ENCODE measurements at regions not wholly inside any gene's neighbourhood (a gene's known extent, or its start where the extent isn't known, plus 50 kb on each side); places are given as distances from the start of the nearest gene placed in this dataset.

- TF ChIP-seq, protein P1, sequence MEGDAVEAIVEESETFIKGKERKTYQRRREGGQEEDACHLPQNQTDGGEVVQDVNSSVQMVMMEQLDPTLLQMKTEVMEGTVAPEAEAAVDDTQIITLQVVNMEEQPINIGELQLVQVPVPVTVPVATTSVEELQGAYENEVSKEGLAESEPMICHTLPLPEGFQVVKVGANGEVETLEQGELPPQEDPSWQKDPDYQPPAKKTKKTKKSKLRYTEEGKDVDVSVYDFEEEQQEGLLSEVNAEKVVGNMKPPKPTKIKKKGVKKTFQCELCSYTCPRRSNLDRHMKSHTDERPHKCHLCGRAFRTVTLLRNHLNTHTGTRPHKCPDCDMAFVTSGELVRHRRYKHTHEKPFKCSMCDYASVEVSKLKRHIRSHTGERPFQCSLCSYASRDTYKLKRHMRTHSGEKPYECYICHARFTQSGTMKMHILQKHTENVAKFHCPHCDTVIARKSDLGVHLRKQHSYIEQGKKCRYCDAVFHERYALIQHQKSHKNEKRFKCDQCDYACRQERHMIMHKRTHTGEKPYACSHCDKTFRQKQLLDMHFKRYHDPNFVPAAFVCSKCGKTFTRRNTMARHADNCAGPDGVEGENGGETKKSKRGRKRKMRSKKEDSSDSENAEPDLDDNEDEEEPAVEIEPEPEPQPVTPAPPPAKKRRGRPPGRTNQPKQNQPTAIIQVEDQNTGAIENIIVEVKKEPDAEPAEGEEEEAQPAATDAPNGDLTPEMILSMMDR (conservative IDR thresholded peaks at IDR 0.05; ENCODE audit: low read depth, low read length): no peak
- no peak for TF ChIP-seq EZH2 (IDR thresholded peaks at IDR 0.05; ENCODE audit: low read length, unreplicated experiment)
- TF ChIP-seq EZH2phosphoT487 (IDR thresholded peaks at IDR 0.05; ENCODE audit: borderline replicate concordance, low read length): no peak
These were observed 61.6 kb upstream of the BARX1 start for GRCh38 chr9:94016744-94017143.
